EH (cell line): ENCODE measurements at regions not wholly inside any gene's neighbourhood (a gene's known extent, or its start where the extent isn't known, plus 50 kb on each side); places are given as distances from the start of the nearest gene placed in this dataset.
A peak's percentile ranks its signal among the peaks of the same experiment; 100 is the strongest.

Experiments used
- DNase-seq: peaks from one replicate; pipeline ENCODE4 v3.0.0-alpha.2; 2015; ENCODE audit warnings: low read depth

DNA sequence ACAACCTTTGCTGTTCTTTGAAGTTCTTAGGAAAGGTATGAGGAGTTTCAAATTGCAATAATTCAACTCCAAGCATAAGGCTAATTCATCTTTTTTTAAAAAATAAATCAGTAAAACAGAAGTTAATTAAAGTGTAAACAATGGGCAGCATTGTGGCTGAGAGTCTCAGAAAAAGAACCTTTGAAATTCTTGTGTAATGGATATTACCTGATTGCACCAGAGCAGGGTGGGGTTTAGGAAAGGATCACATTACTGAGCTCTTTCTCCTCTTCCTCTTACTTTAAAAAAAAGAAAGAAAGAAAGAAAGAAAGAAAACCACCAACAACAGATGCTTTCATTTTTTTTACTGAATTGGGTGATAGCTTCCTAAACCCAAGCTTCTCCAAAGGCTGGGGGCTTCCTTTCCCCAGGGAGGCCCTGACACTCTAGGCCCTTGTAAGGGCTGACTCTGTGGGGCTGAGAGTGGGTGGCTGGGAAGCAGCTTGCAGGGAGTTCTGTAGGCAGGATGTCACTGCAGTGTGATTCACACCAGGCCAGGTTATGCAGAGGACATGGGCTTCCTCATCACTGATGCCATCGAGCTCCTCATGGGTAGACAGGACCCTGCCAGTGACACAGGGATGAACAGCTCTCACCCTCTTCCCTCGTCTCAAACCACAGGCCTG lies 564.5 kb downstream of the FGF9 start:
- DNase-seq: no peak

DNA sequence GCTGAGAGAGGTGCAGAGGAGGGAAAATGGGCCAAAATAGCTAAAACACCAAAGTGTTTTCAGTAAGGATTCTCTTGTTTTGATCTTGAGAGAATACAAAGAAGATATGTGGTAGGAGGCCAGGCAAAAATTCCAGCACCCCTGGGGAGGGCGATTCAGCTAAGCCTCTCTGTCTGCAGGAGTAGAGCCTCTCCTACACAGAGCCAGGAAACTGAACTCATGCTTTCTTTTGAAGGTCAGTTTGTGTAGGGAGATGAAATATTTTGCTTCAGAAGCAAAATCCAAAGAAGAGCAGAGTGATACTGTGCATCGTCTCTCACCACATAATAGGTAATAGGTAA lies 565.0 kb downstream of the FGF9 start:
- no peak for DNase-seq

DNA sequence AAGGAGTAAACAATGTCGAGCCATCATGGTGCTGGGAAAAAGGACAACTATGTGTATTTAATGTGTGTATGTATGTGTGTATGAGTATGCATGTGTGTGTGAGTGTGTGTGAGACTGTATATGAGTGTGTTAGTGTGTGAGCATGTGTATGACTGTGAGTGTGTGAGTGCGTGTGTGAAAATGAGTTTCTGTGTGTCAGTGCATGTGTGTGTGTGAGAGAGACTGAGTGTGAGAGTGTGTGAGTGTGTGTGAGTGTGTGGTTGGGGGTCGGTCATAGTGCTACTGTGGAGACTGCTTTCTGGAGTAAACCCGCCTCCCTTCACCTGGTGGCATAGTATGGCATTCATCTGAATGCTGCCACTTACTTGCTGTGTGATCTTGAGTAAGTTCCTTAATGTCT lies 567.4 kb downstream of the FGF9 start:
- no peak for DNase-seq

DNA sequence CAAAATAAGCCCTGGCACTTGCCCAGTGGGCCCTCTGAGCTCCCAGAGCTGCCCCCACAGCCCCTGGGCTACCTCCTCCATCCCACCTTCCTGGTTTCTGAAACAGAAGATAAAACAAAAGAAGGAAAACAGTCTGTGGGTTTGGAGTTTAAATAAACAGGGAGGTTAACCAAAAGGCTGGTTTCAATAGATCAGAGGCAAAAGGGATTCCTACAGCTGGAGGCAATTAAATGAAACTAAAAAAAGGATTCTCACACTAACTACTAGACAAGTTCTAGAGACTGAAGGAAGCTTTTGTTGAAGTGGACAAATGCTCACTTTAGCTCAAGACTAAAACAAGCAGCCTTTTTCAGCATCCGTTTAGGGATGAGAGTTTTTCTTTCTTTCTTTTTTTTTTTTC lies 569.8 kb downstream of the FGF9 start:
- DNase-seq: no peak

DNA sequence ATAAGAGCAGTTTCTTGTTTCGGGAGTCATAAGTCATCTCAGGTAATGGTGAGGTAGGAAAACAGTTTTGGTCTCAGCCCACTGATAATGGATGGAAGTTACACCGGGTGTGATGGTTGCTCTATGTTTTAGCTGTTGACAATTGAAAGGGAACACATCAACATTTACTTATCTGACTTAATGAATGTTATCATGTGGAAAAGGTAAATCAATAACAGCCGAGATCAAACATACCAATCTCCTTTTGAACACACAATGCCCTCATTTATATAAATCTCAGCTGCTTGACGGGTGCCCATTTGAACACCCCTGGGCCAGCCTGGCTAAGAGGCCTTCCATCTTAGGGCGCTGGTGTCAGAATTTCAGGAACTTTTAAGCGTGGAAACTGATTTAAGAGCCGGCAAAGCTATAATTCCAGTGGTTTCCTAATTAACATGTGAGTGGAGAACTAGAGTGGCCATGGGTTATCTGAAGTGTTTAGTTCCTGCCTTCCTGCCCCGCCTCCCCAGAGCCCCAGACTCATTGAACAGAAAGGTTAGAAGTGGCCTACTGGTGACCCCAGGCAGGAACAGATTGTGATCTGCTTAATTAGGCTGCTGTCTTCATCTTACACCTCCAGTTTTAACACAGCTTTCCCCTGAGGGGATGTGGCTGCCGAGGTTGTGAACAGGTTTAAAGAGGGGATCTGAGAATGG lies 572.7 kb downstream of the FGF9 start:
- no peak for DNase-seq

DNA sequence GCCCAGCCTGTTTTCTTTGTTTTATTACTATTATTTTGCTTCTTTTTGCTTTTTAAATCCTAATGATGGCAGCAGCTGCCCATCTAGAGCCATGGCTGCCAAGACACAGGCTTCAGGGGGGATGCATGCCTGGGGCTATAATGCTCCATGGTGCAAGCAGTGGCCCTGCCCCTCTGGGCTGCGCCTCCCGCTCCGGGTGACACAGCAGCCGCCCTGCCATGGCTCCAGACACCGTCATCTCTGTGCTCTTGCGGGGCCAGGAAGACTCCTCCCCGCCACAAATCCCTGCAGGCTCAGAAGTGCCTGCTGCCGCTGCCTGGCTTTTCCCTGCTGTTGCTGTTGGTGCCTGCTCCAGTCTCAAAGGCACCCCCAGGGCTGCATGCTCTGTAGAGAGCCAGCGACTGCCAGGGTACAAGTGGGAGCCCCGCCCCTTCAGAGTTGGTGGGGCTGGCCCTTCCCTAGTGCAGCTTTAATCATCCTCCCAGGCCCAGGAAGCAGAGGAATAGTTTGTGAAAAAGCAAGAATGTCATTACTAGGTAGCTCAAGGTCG lies 581.5 kb downstream of the FGF9 start:
- DNase-seq: no peak

DNA sequence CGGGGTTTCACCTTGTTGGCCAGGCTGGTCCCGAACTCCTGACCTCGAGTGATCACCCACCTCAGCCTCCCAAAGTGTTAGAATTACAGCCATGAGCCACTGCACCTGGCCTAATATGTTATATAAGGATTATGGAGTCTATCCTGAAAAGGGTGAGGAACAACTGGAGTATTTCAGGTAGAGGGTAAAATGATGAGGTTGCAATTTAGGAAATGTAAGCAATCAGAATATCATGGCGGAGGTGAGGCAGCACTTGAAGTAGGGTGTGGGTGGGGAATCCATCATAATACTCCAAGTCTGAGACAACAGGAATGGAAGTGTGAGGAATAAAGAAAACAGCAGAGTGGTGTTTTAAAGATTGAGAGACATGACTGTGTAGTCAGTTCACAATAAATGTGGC lies 582.2 kb downstream of the FGF9 start:
- DNase-seq: no peak

DNA sequence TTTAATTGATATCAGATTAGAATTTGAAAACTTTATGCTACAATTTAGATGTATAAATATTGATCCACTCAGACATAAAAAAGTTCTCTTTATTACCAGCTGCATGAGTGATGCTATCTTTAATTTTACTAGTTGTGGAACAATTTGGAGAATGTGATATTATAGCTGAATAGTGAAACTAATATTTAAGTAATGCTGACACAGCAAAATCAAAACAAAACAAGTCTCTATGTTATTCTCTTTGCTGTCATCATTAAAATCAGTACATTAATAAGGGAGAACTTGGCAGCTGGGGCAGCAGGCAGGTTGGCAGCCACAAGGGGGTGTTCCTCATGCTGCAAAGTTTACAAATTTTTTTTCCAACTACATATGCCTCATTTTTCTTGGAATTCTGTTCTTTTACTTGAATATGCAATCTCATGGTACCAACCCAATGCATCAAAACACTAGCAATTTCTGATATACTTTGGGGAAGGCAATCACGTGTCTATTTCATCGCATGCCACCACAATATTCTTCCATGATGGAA lies 585.3 kb downstream of the FGF9 start:
- no peak for DNase-seq

DNA sequence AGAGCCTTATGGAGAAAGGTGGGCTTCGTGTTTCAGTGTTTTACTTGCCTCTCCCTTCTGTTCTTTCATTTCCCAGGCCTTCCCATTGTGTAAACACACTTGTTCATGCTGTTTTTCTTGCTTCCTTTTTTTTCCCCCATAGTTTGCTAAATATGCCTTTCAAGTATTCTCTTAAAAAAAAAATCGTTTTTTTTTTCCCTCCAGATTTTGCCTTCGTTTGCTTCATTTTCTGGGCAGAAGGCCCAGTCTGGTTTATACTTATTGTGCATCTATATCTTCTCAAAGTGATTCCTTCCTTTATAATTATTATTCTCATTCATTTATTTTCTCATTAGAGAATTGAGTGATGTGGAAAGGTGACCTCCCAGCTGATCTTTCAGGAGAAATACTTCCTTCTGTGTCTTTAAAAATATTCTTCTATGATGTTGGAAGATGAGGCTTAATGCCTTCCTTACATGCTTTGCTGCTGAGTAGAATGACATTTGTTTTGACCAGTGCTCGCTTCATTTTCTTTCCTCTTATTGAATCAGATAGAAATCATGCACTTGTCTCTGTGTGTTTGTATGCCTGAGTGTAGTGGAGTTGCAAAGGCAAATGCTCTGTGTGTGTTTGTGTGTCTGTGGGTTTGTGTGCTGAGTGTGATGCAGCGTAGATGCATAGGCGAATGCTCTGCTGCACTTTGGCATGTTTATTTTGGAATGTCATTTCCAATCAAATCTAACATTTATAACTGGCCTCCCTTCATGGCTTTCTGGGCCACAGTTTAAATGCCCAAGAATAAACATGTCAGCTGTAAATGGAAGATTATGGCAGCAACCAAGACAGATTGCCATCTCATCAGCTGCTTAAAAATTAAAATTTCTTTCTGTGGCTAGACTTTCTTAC lies 591.4 kb downstream of the FGF9 start:
- DNase-seq: no peak

DNA sequence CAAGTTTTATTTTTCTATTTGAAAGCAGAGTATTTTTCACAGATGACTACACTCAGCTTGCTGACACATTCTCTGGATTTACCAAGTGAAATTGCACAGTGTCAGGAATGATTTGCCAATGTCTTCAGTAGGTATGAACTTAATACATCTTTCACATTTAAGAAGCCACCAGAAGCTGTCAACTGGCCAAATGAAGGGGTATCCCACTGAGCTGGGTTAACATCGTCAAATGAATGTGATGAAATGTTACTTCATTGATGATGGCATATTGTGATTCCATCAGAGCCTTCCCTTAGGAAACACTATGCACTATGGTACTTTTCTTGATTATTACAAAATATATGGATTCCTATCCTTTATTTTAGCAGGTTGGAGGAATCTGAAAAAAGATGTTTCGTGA lies 592.3 kb downstream of the FGF9 start:
- no peak for DNase-seq

DNA sequence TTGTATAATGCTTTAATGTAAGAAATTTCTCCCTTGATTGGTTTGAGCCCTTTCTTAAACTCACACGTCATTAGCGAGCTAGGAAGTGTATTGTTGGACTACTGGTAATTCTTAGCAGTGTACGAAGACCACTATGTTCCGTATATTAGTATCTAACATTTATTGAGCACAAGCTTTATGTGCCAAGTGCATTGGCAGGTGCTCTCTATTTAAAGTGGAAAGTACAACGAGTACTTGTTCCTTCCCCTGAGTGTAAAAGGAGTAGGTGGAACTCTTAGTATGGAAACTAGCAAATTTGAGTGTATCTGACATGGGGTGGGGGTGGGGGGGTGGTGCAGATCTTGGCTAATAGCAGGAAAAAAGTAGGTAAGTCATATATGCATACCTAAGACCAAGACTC lies 594.7 kb downstream of the FGF9 start:
- no peak for DNase-seq

DNA sequence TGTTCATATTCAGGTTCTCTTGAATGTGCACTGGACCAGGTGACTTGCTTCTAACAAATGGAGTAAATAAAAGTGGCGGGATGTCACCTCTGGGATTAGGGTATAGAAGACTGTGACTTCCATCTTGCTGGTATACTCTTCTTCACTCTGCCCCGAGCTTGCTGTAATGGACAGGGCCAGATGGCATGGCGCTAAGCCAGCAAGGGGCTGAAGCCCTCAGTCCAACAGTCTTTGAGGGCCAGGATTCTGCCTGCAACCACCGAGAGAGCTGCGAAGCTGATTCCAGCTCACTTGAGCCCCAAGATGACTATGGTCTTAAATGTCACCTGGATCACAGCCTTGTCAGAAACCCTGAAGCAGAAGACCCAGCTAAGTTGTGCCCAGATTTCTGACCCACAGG lies 600.0 kb downstream of the FGF9 start:
- no peak for DNase-seq

DNA sequence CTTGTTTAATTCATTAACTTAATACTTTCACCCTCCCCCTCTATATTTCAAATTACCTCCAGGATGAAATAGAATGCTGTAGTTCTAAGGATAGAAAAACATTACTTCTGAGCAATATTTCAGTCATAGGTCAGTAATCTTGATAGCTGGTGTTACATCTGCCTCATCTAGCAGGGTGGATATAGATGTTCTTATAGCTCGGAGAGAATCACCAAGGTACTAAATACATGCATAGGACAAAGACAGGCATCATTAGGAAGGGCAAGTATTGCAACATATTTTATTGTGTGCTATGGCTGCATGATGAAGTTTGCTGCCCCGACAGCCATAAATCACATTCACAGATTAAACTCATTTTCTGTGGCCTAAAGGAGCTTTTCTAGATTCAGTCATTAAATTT lies 601.0 kb downstream of the FGF9 start:
- DNase-seq: no peak

DNA sequence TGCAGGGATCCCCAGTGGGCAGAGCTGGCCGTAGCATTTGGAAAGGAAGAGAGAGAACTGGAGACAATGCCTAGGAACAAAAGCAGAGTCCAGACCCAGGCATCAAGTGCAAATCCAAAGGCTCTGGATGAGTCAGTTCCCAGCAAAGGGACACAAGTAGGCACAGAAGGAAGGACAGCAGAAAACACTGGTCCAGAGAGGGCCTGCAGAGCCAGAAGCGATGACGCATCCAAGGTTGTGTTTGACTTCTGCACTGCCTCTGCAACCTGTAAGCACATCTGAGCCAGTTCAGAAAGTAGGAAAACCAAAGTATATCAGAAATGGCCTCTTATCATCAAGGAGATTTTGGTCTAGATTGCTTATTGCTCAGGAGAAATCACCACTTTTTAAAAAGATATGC lies 604.5 kb downstream of the FGF9 start:
- DNase-seq: no peak

DNA sequence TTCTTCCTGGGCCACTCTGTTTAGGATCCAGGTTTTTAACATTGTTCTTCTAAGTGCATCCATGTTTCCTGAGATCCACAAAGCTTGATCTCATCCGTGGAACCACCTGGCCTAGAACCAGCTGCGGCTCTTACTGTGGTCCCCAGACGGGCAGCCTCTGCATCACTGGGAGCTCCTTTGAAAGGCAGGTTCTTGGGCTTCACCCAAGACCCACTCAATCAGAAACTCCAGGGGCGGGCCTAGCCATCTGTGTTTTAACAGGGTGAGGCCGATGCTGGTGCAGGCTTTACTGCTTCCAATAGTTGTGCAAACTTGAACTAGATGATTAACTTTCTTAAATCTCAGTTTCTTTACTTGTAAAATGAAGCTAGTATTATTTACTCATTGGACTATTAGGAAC lies 605.7 kb downstream of the FGF9 start:
- DNase-seq: no peak

DNA sequence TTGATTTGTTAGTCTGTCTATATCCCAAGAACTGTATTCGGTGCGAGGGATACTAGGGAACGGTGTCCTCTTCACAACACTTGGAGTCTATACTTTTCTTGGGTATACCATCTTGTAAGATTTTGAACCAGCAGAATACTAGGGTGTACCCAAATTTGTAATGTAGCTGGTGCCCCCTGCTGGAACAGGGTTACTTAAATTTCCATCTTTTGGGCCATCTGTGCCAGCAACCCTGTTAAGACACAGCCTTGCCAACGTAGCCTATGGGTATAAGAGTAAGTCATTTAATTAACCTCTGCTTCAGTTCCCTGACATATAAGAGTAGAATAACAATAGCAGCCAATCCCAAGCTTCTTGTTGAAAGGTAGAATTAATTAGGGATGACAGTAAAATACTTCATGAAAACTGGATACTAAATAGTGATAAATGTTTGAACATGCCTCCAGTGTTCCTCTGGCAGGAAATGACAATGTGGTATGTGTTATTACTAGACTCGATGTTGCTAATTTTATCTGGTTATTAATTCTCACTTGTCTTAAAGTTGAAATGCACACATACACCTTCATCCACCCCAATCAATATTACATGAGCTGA lies 607.6 kb downstream of the FGF9 start:
- peak; percentile 8 for DNase-seq

DNA sequence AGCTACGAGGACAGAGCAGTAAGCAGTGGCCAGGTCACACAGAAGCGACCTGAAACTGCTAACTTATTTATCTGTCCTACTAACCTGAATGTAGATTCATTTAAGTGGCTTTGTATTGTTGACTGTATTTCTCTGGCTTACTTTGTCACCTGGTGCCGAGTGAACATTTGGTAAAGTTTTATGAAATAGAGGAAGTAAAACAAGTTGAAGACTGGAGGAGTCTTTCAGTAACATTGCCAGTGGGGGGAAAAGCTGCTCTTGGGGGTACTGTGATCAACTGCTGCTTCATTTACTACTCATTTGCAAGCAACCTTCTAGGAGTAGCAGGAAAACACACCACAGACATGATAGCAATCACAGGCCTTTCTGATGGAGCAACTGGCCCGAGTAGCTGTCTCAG lies 615.0 kb downstream of the FGF9 start:
- no peak for DNase-seq

DNA sequence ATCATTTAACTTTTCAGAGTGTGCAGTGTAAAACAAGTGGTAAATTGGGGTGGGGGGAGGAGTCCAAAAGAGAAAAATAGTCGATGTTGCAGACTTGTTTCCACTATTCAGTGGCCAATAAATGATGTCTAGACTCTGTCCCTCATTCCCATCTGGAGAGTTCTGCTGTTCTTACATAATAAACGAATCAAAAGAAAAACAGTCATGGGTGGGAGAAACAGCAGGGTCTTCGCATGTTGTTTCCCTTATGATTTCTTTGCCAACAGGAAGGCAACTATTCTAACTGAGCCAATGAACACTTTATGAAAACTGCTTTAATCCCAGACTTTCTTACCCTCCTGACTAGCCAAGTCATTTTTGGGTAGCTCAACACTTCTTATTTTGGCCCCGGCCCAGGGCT lies 615.5 kb downstream of the FGF9 start:
- DNase-seq: no peak

DNA sequence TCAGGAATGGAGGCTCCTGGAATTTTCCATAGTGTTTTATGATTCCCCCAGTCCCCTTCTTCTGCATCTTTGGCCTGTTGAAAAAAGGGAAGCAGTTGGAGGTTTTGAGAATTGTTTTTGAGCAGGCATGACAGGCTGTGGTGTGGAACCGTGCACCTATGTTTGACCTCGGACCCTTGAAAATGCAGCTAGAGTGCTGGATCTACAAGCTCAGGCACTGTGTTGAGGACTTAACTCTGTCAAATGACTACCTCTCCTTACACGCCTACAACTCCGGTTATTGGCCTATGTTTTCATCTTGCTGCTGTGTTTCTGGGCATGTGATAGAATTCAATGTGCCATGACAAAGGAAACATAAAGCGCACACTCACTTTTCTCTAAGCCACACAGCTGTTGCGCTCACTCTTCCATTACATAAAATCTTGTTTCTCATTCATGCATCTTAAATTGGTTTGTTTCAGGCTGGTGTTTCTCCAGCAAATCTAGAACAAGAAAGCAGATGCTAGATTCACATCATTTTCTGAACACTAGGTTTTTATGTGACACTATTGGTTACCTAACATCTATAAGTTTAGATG lies 616.6 kb downstream of the FGF9 start:
- no peak for DNase-seq

DNA sequence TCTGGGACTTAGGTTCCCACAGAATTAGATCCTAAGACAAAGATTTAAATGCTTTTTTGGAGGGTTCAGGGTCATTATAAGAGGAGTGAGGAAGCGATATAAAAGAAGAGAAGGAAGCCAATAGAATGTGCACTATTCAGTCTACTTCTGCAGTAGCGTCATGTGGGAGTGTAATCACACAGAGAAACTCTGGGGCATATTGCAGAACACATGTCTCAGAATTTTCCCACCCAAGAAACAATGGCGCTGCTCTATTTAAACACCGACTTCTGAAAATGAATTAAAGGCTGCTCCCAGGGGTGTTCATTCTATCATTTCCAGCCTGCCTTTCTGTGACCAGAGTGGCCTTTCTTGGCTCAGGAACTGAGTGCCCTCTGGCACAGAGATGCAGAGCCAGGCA lies 617.6 kb downstream of the FGF9 start:
- no peak for DNase-seq

DNA sequence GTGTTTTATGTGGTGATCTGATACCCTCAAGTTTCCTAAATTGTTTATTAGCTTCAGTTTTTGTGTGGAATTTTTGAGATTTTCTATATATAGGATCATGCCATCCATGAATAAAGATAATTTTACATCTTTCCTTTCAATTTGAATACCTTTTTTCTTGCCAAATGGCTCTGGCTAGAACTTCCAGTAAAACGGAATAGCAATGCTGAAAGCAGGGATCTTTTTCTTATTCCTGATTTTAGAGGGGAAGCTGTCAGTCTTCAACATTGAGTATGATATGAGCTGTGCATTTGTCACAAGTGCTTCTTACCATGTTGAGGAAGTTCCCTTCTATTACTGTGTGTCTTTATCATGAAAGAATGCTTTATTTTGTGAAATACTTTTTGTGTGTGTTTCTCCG lies 618.8 kb downstream of the FGF9 start:
- DNase-seq: no peak

DNA sequence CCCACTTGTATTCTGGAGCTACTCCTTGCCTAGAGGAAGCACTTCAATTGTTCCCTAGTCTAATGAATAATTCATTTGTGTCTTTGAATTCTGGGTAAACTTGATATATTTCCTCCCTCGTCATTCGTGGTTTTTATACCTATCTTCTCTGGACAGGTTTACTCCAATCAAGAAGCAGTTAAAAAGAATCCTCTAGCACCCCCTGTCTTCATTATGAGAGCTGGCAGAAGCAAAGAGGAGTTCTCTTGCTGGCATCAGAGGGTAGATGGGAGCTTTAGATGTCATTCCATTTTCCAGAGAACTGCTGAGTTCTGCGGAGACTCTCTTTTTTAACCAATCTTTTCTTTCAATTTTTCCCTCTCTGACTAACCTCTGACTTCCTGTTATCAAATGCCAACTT lies 627.7 kb downstream of the FGF9 start:
- no peak for DNase-seq
